Kidney epithelial cell (primary cell): ENCODE measurements at regions not wholly inside any gene's neighbourhood (a gene's known extent, or its start where the extent isn't known, plus 50 kb on each side); places are given as distances from the start of the nearest gene placed in this dataset.
"Not testable (repeated sequence)": the region's sequence is repeated elsewhere in the genome, so short reads cannot be mapped to it uniquely, and the experiment has no call there.

Source experiments
- DNase-seq: peaks from one replicate; pipeline ENCODE4 v3.0.0-alpha.2; 2010; ENCODE audit warnings: low read depth
- H3K27me3 ChIP-seq: 2 replicates; pipeline ENCODE4 v1.6.0; 2011; ENCODE audit warnings: low read length; ENCODE audit not compliant: control insufficient read depth, insufficient read depth
- H3K36me3 ChIP-seq: 2 replicates; pipeline ENCODE4 v1.5.1; 2011; ENCODE audit warnings: low read length; ENCODE audit not compliant: control insufficient read depth, insufficient read depth
- H3K4me3 ChIP-seq: 2 replicates; pipeline ENCODE4 v1.5.1; 2011; ENCODE audit warnings: low read depth, mild to moderate bottlenecking, control low read depth, low read length

- not testable (repeated sequence) for H3K4me3 ChIP-seq, DNase-seq, H3K27me3 ChIP-seq, H3K36me3 ChIP-seq
Measured at GRCh38 chr1:120465900-120466299, 51.1 kb downstream of the NBPF8 start.

DNA sequence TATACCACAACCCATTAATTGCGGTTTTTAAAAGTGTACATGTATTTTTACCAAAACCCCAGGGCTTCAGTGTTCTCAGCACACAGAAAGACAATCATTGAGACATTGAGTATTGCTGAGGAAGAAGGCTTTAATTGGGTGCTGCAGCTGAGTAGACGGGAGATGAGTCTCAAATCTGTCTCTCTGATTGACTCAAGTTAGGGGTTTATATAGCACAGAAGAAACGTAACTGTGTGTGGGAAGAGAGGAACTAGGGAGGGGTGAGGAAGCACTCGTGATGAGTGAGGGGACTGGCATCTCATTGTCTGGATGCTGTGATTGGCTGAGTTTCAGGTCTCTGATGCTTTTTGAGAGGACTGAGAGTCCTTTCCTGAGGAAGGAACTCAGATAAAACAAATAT, 62.8 kb downstream of the NBPF8 start:
- not testable (repeated sequence) for H3K4me3 ChIP-seq, H3K36me3 ChIP-seq, H3K27me3 ChIP-seq, DNase-seq

GRCh38 chr1:120478400-120478799, 63.6 kb downstream of the NBPF8 start:
- not testable (repeated sequence) for H3K4me3 ChIP-seq, H3K36me3 ChIP-seq, DNase-seq, H3K27me3 ChIP-seq

DNA sequence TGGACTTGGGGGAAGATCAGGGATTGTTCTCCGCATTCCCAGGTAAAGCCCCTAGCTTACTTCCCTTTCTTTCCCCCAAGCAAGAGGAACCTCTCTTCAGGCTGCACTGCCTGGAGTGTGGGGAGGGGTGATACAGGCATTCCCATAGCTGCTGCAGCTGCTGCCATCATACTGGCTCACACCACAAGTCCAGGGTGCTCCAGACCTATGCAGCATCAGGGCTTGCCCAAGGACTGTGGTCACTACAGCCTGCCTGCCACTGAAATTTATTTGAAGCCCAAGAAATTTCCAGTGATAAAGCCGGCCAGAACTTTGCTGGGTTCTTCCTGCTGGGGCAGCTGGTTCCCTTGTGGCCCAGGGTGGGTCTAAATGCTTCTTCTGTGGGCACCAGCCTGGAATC, 72.7 kb downstream of the NBPF8 start:
- not testable (repeated sequence) for H3K4me3 ChIP-seq, H3K27me3 ChIP-seq, H3K36me3 ChIP-seq, DNase-seq

- H3K4me3 ChIP-seq, H3K36me3 ChIP-seq, DNase-seq, H3K27me3 ChIP-seq: not testable (repeated sequence)
Measured at GRCh38 chr1:120489217-120489616, 74.4 kb downstream of the NBPF8 start.

DNA sequence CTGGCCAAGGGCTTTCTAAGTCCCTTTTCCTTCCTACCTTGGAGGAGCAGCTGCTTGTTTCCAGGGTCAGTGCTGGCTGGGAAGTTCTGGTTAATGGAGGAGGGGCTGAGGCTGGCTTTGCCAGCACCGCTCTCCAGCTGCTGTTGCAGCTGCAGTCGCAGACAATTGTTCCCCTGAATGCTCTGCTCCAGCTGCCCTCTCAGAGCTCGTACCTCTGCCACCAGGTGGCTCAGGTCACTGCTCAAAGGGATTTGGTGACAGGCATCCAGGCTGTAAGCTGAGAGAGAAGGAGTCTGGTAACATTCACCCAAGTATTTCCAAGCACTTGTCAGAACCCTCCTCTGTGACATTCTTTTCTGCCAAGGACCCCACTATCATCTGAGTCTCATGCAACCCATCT, 82.3 kb downstream of the NBPF8 start:
- not testable (repeated sequence) for DNase-seq, H3K36me3 ChIP-seq, H3K4me3 ChIP-seq, H3K27me3 ChIP-seq

- not testable (repeated sequence) for H3K27me3 ChIP-seq, DNase-seq, H3K4me3 ChIP-seq, H3K36me3 ChIP-seq
Measured at GRCh38 chr1:120503284-120503683, 88.4 kb downstream of the NBPF8 start.

DNA sequence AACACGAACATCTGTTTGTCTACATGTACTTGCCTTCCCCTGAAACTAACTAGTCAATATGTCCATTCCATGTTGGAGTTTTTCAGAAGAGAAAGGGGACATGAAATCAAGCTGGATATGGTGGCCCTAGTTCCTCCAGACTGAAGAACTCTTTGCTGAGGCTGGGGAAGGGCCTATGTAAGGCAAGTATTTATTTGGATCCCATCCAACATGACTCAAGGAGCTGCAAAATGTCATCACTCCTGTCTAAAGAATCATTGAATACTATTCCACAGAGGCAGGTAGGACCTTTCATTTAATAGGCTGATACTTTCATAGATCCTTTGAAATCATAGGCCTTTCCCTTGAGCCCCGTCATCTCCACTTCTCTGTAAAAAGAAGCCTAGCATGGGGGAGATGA, 91.5 kb downstream of the NBPF8 start:
- H3K4me3 ChIP-seq, H3K27me3 ChIP-seq, H3K36me3 ChIP-seq, DNase-seq: not testable (repeated sequence)

DNA sequence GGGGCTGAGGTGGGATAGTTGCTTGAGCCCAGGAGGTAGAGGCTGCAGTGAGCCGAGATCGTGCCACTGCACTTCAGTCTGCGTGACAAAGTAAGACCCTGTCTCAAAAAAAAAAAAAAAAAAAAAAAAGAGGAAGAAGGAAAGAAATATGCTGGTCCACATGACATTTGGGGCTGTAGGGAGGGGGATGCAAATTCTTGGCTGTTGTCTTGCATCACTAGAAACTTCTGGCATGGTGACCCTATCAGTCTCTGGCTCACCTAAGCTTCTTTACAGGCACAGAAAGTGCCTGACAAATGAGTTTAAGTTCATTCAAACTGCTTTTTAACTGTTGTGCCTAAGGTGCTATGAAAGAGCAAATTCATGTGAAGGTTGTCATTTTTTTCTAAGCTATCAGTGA, 93.5 kb downstream of the NBPF8 start:
- H3K27me3 ChIP-seq, H3K4me3 ChIP-seq, DNase-seq: not testable (repeated sequence)

DNA sequence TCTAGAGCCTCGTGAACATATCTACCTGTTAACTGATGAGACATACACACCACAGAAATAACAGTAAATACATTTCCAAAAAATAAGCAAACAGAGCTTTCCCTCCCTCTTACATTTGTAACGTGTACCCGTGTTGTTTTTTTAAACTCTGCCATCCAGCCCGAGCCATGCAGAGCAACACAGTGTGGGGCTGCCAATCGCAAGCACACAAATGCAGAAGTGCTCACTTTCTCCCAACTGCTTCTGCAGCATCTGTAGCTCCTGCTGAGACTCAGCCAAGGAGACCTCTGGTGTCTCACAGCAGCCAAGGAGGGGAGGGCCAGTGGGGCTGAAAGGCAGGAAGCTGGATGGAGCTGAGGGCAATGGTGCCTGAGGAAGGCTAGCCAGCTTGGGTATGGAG, 94.4 kb downstream of the NBPF8 start:
- H3K4me3 ChIP-seq, DNase-seq, H3K36me3 ChIP-seq, H3K27me3 ChIP-seq: not testable (repeated sequence)

More for the DNA sequence above, 93.5 kb downstream of the NBPF8 start:
- H3K36me3 ChIP-seq, result not testable (repeated sequence)

GRCh38 chr1:120513099-120513498, 98.3 kb downstream of the NBPF8 start:
- H3K27me3 ChIP-seq, DNase-seq, H3K4me3 ChIP-seq, H3K36me3 ChIP-seq: not testable (repeated sequence)

DNA sequence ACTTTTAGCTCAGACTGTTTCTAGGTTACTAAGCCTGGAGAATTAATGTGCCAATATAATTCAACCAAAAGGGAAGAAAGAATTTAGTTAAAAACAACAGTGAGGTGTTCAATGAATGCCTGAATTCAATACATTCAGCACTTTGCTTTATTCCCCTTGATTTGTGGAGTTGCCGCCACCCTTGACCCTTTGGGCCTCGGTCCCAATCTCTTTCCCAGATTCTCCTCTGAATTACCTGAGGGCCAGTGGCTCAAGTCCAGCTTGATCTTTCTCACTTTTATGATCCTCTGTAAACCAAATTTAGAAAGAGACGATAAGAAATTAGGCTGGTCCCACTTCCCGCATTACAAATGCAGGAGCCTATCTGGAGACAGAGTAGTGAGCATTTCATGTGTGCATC, 98.7 kb downstream of the NBPF8 start:
- H3K36me3 ChIP-seq, DNase-seq, H3K27me3 ChIP-seq, H3K4me3 ChIP-seq: not testable (repeated sequence)

- H3K4me3 ChIP-seq, H3K36me3 ChIP-seq, H3K27me3 ChIP-seq, DNase-seq: not testable (repeated sequence)
Measured at GRCh38 chr1:120519196-120519595, 104.4 kb downstream of the NBPF8 start.

DNA sequence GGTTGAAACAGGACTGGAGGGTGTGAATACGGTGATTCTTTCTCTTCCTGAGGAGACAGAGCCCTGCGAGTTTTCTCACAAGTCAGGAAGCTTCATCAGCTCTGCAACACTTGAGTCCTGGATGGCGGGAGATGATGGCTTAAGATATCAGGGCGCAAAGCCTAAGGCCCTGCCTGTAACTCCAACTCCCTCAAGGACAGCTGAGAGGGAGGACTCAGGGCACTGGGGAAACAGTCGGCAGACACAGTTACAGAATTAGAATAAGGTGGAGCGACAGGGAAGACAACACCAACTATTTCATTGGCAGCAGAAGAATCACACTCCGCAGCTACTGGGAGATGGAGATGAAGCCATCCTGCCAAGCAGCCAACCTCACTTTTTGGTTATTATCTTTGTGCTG, 109.6 kb downstream of the NBPF8 start:
- not testable (repeated sequence) for H3K27me3 ChIP-seq, H3K36me3 ChIP-seq, DNase-seq, H3K4me3 ChIP-seq

DNA sequence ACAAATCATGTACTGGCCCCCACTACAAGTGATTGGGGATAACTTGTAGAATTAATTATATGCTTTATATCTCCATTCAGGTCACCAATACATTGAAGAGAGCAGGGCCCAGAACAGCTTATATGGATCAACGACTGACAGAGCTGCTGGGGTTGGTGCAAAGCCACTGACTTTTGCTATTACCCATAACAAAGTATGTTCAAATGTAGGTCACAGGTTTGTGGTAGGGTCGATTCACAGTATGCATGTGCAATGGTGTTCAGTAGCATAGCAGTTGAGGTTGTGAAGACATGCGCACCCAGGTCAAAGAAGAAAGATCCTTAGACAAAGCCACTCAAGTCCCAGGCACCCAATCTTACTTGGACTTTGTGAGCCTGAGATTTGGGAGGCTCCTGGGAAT, 110.6 kb downstream of the NBPF8 start:
- H3K27me3 ChIP-seq, DNase-seq, H3K36me3 ChIP-seq, H3K4me3 ChIP-seq: not testable (repeated sequence)

DNA sequence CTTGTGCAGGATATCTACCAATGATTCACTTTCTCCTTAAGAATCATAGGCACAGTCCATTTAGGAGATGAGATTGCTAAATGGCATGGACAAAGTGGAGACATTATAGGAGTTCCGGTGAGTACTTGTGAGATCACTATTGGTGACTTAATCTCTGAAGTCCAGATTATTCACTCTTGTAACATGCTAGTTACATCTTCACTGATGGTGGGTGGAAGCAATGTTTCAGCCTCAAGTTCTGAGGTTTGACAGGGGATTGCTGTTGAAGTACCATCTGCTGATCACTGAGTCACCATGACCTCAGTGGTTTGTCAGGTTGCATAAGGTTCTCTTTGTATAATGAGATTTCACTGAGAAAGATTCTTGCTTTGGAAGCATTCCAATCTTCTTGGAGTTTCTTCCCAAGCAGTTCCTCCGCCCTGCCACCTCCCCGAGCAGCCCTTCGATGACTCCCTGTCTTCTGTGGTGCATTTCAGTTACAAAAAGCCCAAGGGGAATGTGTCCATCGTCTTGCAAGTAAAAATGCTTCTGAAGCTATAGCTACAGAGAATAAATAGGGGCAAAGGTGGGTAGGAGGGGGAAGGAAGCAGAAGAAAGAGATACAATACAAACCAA, 114.7 kb downstream of the NBPF8 start:
- not testable (repeated sequence) for H3K27me3 ChIP-seq, H3K4me3 ChIP-seq, H3K36me3 ChIP-seq, DNase-seq
